Activated CD8-positive, alpha-beta T cell treated with anti-CD3 and anti-CD28 coated beads, Interleukin-2, amount 10 ng/mL, durations not matched to agents 7 days and 5 days (primary cell): ENCODE measurements at regions not wholly inside any gene's neighbourhood (a gene's known extent, or its start where the extent isn't known, plus 50 kb on each side); places are given as distances from the start of the nearest gene placed in this dataset.

ENCODE experiments used
- ATAC-seq: fragments of 150-1000 bp; cut with Tn5 transposase; one replicate; pipeline ENCODE4 v1.10.0; 2021; ENCODE audit warnings: moderate library complexity
- CTCF ChIA-PET: fragments of 350-600 bp; sonication (Branson Sonifier 250); formaldehyde crosslinking; loops from one replicate; lab custom pipeline; 2021; ENCODE audit warnings: antibody characterized with exemption; lab: Charles Lee
- POLR2A ChIA-PET: fragments of 350-600 bp; sonication (Branson Sonifier 250); formaldehyde crosslinking; loops from one replicate; lab custom pipeline; 2021; ENCODE audit warnings: antibody characterized with exemption; lab: Charles Lee
- DNase-seq: peaks from one replicate; pipeline ENCODE4 v3.0.0-alpha.2; 2020
- H3K27ac Mint-ChIP-seq: one replicate; pipeline ENCODE4 v1.8.0; 2021; ENCODE audit warnings: mild to moderate bottlenecking, mixed read lengths
- H3K27me3 Mint-ChIP-seq: one replicate; pipeline ENCODE4 v1.8.0; 2021; ENCODE audit warnings: low read depth, mixed read lengths
- H3K36me3 Mint-ChIP-seq: one replicate; pipeline ENCODE4 v1.8.0; 2021; ENCODE audit warnings: low read depth, mixed read lengths
- H3K4me1 Mint-ChIP-seq: one replicate; pipeline ENCODE4 v1.8.0; 2021; ENCODE audit warnings: low read depth, mixed read lengths
- H3K4me3 Mint-ChIP-seq: one replicate; pipeline ENCODE4 v1.8.0; 2021; ENCODE audit warnings: mild to moderate bottlenecking, mixed read lengths
- H3K9me3 Mint-ChIP-seq: one replicate; pipeline ENCODE4 v1.8.0; 2022; ENCODE audit warnings: mixed read lengths; ENCODE audit not compliant: insufficient read depth

GRCh38 chr10:8194050-8194449 is 139.6 kb downstream of the GATA3 start:
- Mint-ChIP-seq H3K27ac (no peak overlapping the region), H3K4me3 (no peak overlapping the region), H3K9me3 (no peaks in the 10 kb centered on the region), H3K36me3 (no peaks in the 10 kb centered on the region), H3K4me1 (peaks cover 9% of the 10 kb centered on the region), H3K27me3 (peaks cover 8% of the 10 kb centered on the region)
- ATAC-seq: no peak
- CTCF ChIA-PET: no interaction called here
- POLR2A ChIA-PET: no interaction called here
- no peak for DNase-seq

DNA sequence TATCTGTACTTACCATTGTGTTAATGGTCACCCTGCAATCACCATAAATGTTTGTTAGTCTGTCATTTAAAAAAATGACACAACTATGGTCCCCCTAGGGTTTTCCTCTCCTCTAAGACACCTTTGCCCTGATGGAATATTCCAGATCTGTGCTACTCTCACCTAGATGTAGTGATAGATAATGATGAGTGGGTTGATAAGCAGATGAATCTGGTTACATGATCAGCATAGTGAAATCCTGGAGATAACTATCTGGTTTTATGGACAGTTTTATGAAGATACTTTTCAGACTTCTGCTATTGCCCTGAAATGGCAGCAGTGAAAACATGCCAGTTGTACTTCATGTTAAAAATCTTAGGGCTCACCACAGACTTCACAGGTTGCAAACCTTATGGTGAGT is 152.4 kb downstream of the GATA3 start:
- CTCF ChIA-PET: no interaction called here
- Mint-ChIP-seq H3K27me3 (peaks cover 2% of the 10 kb centered on the region), H3K27ac (no peak overlapping the region), H3K9me3 (peaks cover 5% of the 10 kb centered on the region), H3K4me1 (peaks cover 5% of the 10 kb centered on the region), H3K4me3 (no peak overlapping the region), H3K36me3 (no peaks in the 10 kb centered on the region)
- POLR2A ChIA-PET: no interaction called here
- no peak for ATAC-seq
- no peak for DNase-seq

DNA sequence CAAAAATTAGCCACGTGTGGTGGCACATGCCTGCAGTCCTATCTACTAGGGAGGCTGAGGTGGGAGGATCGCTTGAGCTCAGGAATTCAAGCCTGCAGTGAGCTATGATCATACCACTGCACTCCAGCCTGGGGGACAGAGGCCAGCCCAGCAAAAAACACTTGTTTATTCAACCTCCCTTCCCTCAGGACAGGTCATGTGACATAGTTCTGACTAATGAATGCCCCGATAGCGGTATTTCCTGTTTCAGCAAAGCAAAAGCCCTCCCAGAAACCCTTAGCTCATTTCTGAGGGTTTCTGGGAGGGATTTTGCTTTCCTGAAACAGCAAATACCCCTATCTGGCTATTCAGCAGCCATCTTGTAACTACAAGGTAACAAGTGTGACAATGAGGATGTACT is 157.1 kb downstream of the GATA3 start:
- DNase-seq (no peak), ATAC-seq (no peak)
- Mint-ChIP-seq H3K4me1 (peaks cover 21% of the 10 kb centered on the region), H3K9me3 (peaks cover 9% of the 10 kb centered on the region), H3K36me3 (peaks cover 13% of the 10 kb centered on the region), H3K4me3 (no peak overlapping the region), H3K27ac (no peak overlapping the region), H3K27me3 (no peaks in the 10 kb centered on the region)
- ChIA-PET POLR2A (no interaction called here), CTCF (no interaction called here)

DNA sequence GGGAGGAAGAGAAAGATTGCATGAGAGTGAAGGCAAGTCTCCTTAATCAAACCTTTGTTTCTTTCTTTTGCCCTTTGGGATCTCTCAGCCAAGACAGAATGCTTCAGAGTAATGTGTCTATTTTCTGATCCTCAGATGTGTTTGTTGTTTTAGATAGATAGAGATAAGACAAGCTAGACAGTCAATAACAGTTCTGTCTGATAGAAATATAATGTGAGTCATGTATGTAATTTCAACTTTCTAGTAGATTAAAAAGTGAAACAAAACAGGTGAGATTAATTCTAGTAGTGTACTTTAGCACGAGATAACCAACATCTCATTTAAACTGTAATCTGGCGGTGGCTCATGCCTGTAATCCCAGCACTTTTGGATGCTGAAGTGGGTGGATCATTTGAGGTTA is 159.2 kb downstream of the GATA3 start:
- Mint-ChIP-seq H3K27me3 (no peaks in the 10 kb centered on the region), H3K9me3 (peaks cover 16% of the 10 kb centered on the region), H3K4me1 (peaks cover 33% of the 10 kb centered on the region), H3K36me3 (peaks cover 25% of the 10 kb centered on the region), H3K27ac (no peak overlapping the region), H3K4me3 (no peak overlapping the region)
- DNase-seq (no peak), ATAC-seq (no peak)
- ChIA-PET CTCF (no interaction called here), POLR2A (no interaction called here)

GRCh38 chr10:8214587-8214986 is 160.1 kb downstream of the GATA3 start:
- Mint-ChIP-seq H3K9me3 (peaks cover 23% of the 10 kb centered on the region), H3K4me3 (no peak overlapping the region), H3K36me3 (peaks cover 27% of the 10 kb centered on the region), H3K4me1 (peaks cover 33% of the 10 kb centered on the region), H3K27ac (no peak overlapping the region), H3K27me3 (no peaks in the 10 kb centered on the region)
- POLR2A ChIA-PET: no interaction called here
- ATAC-seq (no peak), DNase-seq (no peak)
- CTCF ChIA-PET: no interaction called here

DNA sequence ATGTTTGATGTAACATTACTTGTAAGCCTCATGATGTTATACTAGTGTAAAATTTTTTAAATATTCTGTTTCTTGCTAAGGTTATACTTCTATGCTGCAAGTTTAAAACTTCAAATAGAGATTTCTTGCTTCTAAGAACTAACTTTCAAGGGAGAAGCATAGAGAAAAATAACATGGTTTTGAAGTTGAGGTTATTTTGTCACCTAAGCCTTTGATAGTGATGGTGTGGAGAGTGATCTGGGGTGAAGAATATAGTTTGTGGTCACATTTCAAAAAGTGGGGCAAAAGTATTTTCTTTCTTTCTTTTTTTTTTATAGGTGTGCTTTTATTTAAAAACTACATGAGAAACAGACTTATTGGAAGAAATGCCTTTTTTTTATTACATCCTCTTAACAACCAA is 162.4 kb downstream of the GATA3 start:
- Mint-ChIP-seq H3K36me3 (peaks cover 27% of the 10 kb centered on the region), H3K9me3 (peaks cover 21% of the 10 kb centered on the region), H3K4me1 (peaks cover 32% of the 10 kb centered on the region), H3K4me3 (peak overlapping the region; percentile 19), H3K27me3 (no peaks in the 10 kb centered on the region), H3K27ac (peak overlapping the region; percentile 79)
- DNase-seq: no peak
- ChIA-PET CTCF (no interaction called here), POLR2A (interaction anchor here (0.6 to 1.1 kb wide), 2 partner anchors 115 to 163 kb away, joined by 3 read pairs; partner anchors contain the start of gene GATA3)
- peak; percentile 42 for ATAC-seq

DNA sequence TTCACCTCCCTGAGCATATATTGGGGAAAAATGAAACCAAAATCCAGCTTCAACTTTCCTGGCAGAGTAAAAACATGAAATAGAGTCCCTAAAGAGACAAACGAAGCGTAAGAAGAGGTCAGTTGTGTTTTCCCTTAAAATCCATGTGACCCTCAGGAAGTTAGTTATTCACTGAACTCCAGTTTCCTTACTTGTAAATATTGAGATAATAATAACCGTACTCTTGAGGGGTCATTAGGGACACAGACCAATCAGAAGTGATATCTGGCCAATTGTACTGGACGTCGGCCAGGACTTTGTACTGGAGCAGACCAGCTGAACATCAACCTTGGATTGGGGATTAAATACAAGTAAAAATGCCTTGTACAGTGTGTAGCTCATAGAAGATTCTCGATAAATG is 167.0 kb downstream of the GATA3 start:
- no peaks in the 10 kb centered on the region for H3K27me3 Mint-ChIP-seq
- DNase-seq (no peak), ATAC-seq (no peak)
- ChIA-PET CTCF (no interaction called here), POLR2A (no interaction called here)
- H3K36me3 Mint-ChIP-seq: peaks cover 14% of the 10 kb centered on the region
- peaks cover 18% of the 10 kb centered on the region for H3K9me3 Mint-ChIP-seq
- no peak overlapping the region for H3K27ac Mint-ChIP-seq
- H3K4me3 Mint-ChIP-seq: no peak overlapping the region
- peaks cover 21% of the 10 kb centered on the region for H3K4me1 Mint-ChIP-seq

- H3K4me1 Mint-ChIP-seq: peaks cover 19% of the 10 kb centered on the region
- ChIA-PET POLR2A (no interaction called here), CTCF (no interaction called here)
- ATAC-seq (no peak), DNase-seq (no peak)
- no peaks in the 10 kb centered on the region for H3K27me3 Mint-ChIP-seq
- peaks cover 3% of the 10 kb centered on the region for H3K36me3 Mint-ChIP-seq
- H3K27ac Mint-ChIP-seq: no peak overlapping the region
- no peak overlapping the region for H3K4me3 Mint-ChIP-seq
- H3K9me3 Mint-ChIP-seq: peaks cover 4% of the 10 kb centered on the region
Measured at GRCh38 chr10:8224591-8224990, 170.1 kb downstream of the GATA3 start.

DNA sequence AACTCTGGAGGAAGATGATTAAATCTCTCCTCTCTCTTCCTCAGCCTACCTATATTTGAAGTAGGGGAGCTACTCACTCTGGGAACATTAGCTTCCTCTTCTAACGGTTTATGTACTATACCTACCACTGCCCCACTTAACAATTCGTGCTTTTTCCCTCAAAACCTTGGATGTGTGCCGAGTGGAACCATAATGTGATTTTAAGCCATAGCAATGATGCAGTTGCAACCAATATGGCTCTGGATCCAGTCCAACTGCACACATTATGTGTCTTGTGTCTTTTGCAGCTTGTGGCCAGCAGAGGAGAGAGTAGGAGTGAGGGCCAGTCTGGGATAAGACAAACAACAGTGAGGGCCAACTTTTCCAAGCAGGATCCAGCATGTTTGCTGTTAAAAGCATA is 170.7 kb downstream of the GATA3 start:
- no peak overlapping the region for H3K27ac Mint-ChIP-seq
- no peak for DNase-seq
- peaks cover 3% of the 10 kb centered on the region for H3K36me3 Mint-ChIP-seq
- peaks cover 19% of the 10 kb centered on the region for H3K4me1 Mint-ChIP-seq
- ChIA-PET CTCF (no interaction called here), POLR2A (no interaction called here)
- H3K9me3 Mint-ChIP-seq: no peaks in the 10 kb centered on the region
- no peaks in the 10 kb centered on the region for H3K27me3 Mint-ChIP-seq
- ATAC-seq: no peak
- no peak overlapping the region for H3K4me3 Mint-ChIP-seq

DNA sequence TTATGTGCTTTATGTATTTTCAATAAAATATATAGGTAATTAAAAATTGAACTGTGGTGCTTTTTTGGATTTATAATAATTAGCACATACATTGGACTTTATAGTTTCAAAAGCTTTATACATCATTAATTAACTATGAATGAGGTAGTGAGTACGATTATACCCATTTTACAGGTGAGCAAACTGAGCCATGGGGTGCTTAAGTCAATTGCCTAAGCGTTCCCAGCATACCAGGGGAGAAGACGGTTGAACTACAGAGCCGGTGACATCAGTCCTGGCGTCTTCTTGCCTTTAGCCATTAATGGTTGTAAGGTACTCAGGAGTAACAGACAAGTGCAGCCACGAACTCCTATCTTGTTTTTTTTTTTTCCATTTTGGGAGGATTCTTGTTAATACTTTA is 172.8 kb downstream of the GATA3 start:
- Mint-ChIP-seq H3K27ac (no peak overlapping the region), H3K36me3 (peaks cover 3% of the 10 kb centered on the region), H3K9me3 (no peaks in the 10 kb centered on the region), H3K4me3 (no peak overlapping the region), H3K27me3 (no peaks in the 10 kb centered on the region), H3K4me1 (peaks cover 34% of the 10 kb centered on the region)
- ChIA-PET CTCF (no interaction called here), POLR2A (no interaction called here)
- DNase-seq (no peak), ATAC-seq (no peak)

- Mint-ChIP-seq H3K27me3 (no peaks in the 10 kb centered on the region), H3K36me3 (peaks cover 3% of the 10 kb centered on the region), H3K27ac (peak overlapping the region; percentile 76), H3K4me3 (peak overlapping the region; percentile 27), H3K9me3 (no peaks in the 10 kb centered on the region), H3K4me1 (peaks cover 34% of the 10 kb centered on the region)
- CTCF ChIA-PET: interaction anchor here (0.5 kb wide), 1 partner anchor 16 kb away, joined by 3 read pairs; no protein-coding TSS in a partner anchor
- DNase-seq: peak; percentile 45
- POLR2A ChIA-PET: no interaction called here
- peak; percentile 93 for ATAC-seq
Measured at GRCh38 chr10:8229153-8229552, 174.7 kb downstream of the GATA3 start.

DNA sequence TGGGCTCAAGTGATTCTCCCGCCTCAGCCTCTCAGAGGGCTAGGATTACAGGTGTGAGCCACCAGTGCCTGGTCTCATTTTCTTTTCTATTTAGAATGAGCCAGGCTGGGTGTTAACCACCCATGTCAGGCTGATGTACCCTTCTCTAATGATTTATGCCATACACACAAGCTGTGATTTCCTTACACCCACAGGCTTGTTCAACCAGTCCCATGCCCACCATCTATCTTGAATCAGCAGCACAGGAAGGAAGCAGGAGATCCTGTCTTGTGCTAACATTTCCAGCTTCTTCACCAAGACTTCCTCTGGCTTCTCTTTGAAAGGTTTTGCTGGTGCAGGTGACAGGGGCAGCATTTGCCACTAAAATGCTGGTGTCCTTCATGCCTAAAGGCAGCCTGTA is 176.4 kb downstream of the GATA3 start:
- CTCF ChIA-PET: no interaction called here
- Mint-ChIP-seq H3K4me1 (peaks cover 36% of the 10 kb centered on the region), H3K4me3 (no peak overlapping the region), H3K9me3 (no peaks in the 10 kb centered on the region), H3K36me3 (peaks cover 8% of the 10 kb centered on the region), H3K27ac (no peak overlapping the region), H3K27me3 (no peaks in the 10 kb centered on the region)
- POLR2A ChIA-PET: no interaction called here
- DNase-seq (no peak), ATAC-seq (no peak)

- H3K27me3 Mint-ChIP-seq: no peaks in the 10 kb centered on the region
- H3K9me3 Mint-ChIP-seq: no peaks in the 10 kb centered on the region
- ATAC-seq (no peak), DNase-seq (no peak)
- no peak overlapping the region for H3K4me3 Mint-ChIP-seq
- H3K4me1 Mint-ChIP-seq: peaks cover 48% of the 10 kb centered on the region
- CTCF ChIA-PET: no interaction called here
- POLR2A ChIA-PET: no interaction called here
- H3K27ac Mint-ChIP-seq: no peak overlapping the region
- H3K36me3 Mint-ChIP-seq: peaks cover 8% of the 10 kb centered on the region
Measured at GRCh38 chr10:8233049-8233448, 178.6 kb downstream of the GATA3 start.
